ENCODE measurements at regions not wholly inside any gene's neighbourhood (a gene's known extent, or its start where the extent isn't known, plus 50 kb on each side); places are given as distances from the start of the nearest gene placed in this dataset.

DNA sequence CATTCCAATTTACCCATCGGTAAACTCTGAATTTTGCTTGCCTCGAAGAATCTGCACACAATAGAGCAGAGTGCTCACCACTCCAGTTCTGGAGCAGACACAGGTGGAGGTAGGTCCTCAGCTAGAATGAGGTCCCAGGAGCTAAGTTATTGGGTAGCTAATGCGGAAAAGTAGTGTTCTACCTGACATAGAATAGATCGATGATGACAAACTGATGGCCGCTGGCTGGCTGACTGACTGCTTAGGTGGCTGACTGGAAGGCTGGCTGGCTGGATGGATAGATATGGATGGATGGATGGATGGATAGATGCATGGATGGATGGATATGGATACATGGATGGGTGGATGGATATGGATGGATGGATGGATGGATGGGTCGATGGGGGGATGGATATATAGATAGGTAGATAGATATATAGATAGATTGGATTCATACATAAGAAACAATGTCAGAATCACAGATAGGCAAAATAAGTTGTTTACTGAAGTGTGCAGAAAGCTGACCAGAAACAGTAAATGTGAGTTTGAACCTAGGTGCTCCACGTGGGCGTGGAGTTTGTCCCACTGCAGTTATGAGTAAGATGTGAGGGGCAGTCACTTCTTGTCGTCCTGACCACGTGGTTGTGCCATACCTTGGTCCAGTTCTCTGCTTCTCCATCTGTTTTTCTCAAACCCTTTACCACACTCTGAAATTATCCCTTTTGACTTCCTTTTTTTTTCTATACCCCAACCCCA lies 62.1 kb downstream of the TBXT start:
- TF ChIP-seq, protein P1, sequence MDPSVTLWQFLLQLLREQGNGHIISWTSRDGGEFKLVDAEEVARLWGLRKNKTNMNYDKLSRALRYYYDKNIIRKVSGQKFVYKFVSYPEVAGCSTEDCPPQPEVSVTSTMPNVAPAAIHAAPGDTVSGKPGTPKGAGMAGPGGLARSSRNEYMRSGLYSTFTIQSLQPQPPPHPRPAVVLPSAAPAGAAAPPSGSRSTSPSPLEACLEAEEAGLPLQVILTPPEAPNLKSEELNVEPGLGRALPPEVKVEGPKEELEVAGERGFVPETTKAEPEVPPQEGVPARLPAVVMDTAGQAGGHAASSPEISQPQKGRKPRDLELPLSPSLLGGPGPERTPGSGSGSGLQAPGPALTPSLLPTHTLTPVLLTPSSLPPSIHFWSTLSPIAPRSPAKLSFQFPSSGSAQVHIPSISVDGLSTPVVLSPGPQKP (IDR thresholded peaks at IDR 0.05; ENCODE audit: borderline replicate concordance, low read depth, low read length): no peak
- no peak for TF ChIP-seq SMC3 (IDR thresholded peaks at IDR 0.05; ENCODE audit: low read depth, low read length)
- no peak for TF ChIP-seq CTCF (conservative IDR thresholded peaks at IDR 0.05; ENCODE audit: low read depth, low read length)
- TF ChIP-seq MAZ (IDR thresholded peaks at IDR 0.05; ENCODE audit: borderline replicate concordance, low read depth, low read length): no peak
- no peak for TF ChIP-seq RFX5 (IDR thresholded peaks at IDR 0.05; ENCODE audit: low read depth, low read length)
- no peak for TF ChIP-seq BHLHE40 (IDR thresholded peaks at IDR 0.05; ENCODE audit: low read depth, low read length)
- no peak for TF ChIP-seq NFE2L2 (IDR thresholded peaks at IDR 0.05; ENCODE audit: low read depth, low read length)
- no peak for TF ChIP-seq RAD21 (IDR thresholded peaks at IDR 0.05; ENCODE audit: low read length)
- no peak for TF ChIP-seq POLR2A (IDR thresholded peaks at IDR 0.05; ENCODE audit: low read depth, low read length)
- no peak for TF ChIP-seq RCOR1 (IDR thresholded peaks at IDR 0.05; ENCODE audit: insufficient replicate concordance, low read length)
- no peak for TF ChIP-seq CEBPB (IDR thresholded peaks at IDR 0.05; ENCODE audit: low read depth, low read length)
- TF ChIP-seq MXI1 (IDR thresholded peaks at IDR 0.05; ENCODE audit: borderline replicate concordance, low read depth, low read length): no peak
- no peak for TF ChIP-seq MAFK (IDR thresholded peaks at IDR 0.05; ENCODE audit: low read depth, low read length)
- no peak for TF ChIP-seq CHD1 (IDR thresholded peaks at IDR 0.05; ENCODE audit: low read depth, low read length)
- TF ChIP-seq, protein P2, sequence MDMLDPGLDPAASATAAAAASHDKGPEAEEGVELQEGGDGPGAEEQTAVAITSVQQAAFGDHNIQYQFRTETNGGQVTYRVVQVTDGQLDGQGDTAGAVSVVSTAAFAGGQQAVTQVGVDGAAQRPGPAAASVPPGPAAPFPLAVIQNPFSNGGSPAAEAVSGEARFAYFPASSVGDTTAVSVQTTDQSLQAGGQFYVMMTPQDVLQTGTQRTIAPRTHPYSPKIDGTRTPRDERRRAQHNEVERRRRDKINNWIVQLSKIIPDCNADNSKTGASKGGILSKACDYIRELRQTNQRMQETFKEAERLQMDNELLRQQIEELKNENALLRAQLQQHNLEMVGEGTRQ (IDR thresholded peaks at IDR 0.05; ENCODE audit: low read depth, low read length): no peak
- TF ChIP-seq FOS (IDR thresholded peaks at IDR 0.05; ENCODE audit: low read depth, low read length): no peak
- intact Hi-C loops (cut with micrococcal nuclease): loop anchor here (1.0 to 10.0 kb wide), 6 partner anchors 215 to 663 kb away; partner anchors contain the start of gene PDE10A

More for the DNA sequence above, 62.1 kb downstream of the TBXT start:
- Histone ChIP-seq H2BK15ac (ENCODE audit: low read depth, low read length) (no peak overlapping the region), H3K23ac (ENCODE audit: low read depth, low read length) (no peak overlapping the region), H3K14ac (replicated peaks; ENCODE audit: low read depth, low read length) (no peak overlapping the region), H4K20me1 (ENCODE audit: insufficient read depth, low read length) (no peaks in the 10 kb centered on the region), H2BK5ac (ENCODE audit: low read depth, low read length, poor library complexity, severe bottlenecking) (no peak overlapping the region), H3K9me1 (ENCODE audit: insufficient read depth, low read length) (no peaks in the 10 kb centered on the region), H3K79me1 (ENCODE audit: low read depth in 1 of 2, low read length in 2 of 2) (no peaks in the 10 kb centered on the region), H3K9ac (ENCODE audit: low read depth, low read length) (no peak overlapping the region), H3K27ac (ENCODE audit: insufficient read depth, low read length) (no peak overlapping the region), H3K27me3 (ENCODE audit: control insufficient read depth, insufficient read depth, low read length) (peaks cover 6% of the 10 kb centered on the region; the same call in 1 of the 2 replicates), H3K18ac (ENCODE audit: low read depth, low read length) (no peak overlapping the region), H3K4ac (ENCODE audit: low read depth, low read length) (no peak overlapping the region), H2AFZ (replicated peaks; ENCODE audit: low read length, poor library complexity) (no peak overlapping the region), H2BK20ac (ENCODE audit: low read depth, low read length) (no peak overlapping the region), H2BK120ac (ENCODE audit: low read depth, low read length) (no peak overlapping the region), H3K36me3 (ENCODE audit: control insufficient read depth, insufficient read depth, low read length) (no peaks in the 10 kb centered on the region), H3K4me1 (ENCODE audit: control insufficient read depth, insufficient read depth, low read length) (no peaks in the 10 kb centered on the region), H3K9me3 (ENCODE audit: control insufficient read depth, insufficient read depth, low read length) (peaks cover 8% of the 10 kb centered on the region), H3K56ac (ENCODE audit: extremely low read depth, insufficient read depth, low read length) (no peak overlapping the region), H2AK9ac (replicated peaks; ENCODE audit: low read depth, low read length, poor library complexity) (no peak overlapping the region), H4K91ac (ENCODE audit: insufficient read depth, low read depth, low read length) (no peak overlapping the region), H4K5ac (ENCODE audit: low read depth, low read length) (no peak overlapping the region), H2AK5ac (ENCODE audit: low read depth, low read length) (no peak overlapping the region), H3K4me2 (ENCODE audit: low read depth, low read length) (no peak overlapping the region), H3K4me3 (ENCODE audit: insufficient read depth, low read depth, low read length) (no peak overlapping the region), H4K8ac (ENCODE audit: low read depth in 2 of 2, low read length in 2 of 2) (no peak overlapping the region)
- in situ Hi-C loops (cut with MboI; ENCODE audit: low sequenced_read_pairs): loop anchor here (10.0 to 25.0 kb wide), 2 partner anchors 381 to 668 kb away; no protein-coding TSS in a partner anchor
- dilution Hi-C loops (cut with HindIII; ENCODE audit: low sequenced_read_pairs, unreplicated experiment): no loop called here
- no peak for ATAC-seq (ENCODE audit: low read depth)
- no TSS peak for BruUV-seq (replicated peaks)
- CTCF ChIA-PET: interaction anchor here (0.6 to 2.9 kb wide), 5 partner anchors 8 to 375 kb away, joined by 3 to 25 read pairs (median 4); no protein-coding TSS in a partner anchor
- DNase-seq: no peak
- 71 to 100% methylated on average over 1 of the region's 10 CpGs for WGBS, 2 experiments (ENCODE audit: extremely low coverage in 2 of 2, insufficient read length in 1 of 2)
- POLR2A ChIA-PET (ENCODE audit: unreplicated experiment): no interaction called here
